CD4-positive, alpha-beta T cell (primary cell): ENCODE measurements at regions not wholly inside any gene's neighbourhood (a gene's known extent, or its start where the extent isn't known, plus 50 kb on each side); places are given as distances from the start of the nearest gene placed in this dataset.

Experiments
- ATAC-seq: fragments of 200-7000 bp; cut with Tn5 transposase; one replicate; pipeline ENCODE4 v1.10.0; 2022; ENCODE audit warnings: mild to moderate bottlenecking; ENCODE audit not compliant: poor library complexity
- CTCF ChIA-PET: fragments of 350-600 bp; sonication (Branson Sonifier 250); formaldehyde crosslinking; loops from one replicate; lab custom pipeline; 2021; ENCODE audit warnings: antibody characterized with exemption, inconsistent platforms; lab: Charles Lee
- POLR2A ChIA-PET: fragments of 350-600 bp; sonication (Branson Sonifier 250); formaldehyde crosslinking; loops from one replicate; lab custom pipeline; 2021; ENCODE audit warnings: antibody characterized with exemption, inconsistent platforms; lab: Charles Lee
- DNase-seq, 14 experiments: peaks; one replicate each; pipeline ENCODE4 v3.0.0-alpha.2; 2013 to 2020; ENCODE audit warnings: mixed read lengths in 2 of 14
- H3K27ac ChIP-seq, 2 donors: one replicate each; pipeline versions ENCODE4 v1.5.1 to v1.7.0; 2013; ENCODE audit warnings: low read length in 2 of 2, low read depth in 1 of 2, mild to moderate bottlenecking in 1 of 2
- H3K27me3 ChIP-seq, 2 experiments: 1 replicate in 1 of 2; 2 replicates in 1 of 2; pipeline versions ENCODE4 v1.6.1 to v1.7.0; 2013; ENCODE audit warnings: low read length in 2 of 2, control low read depth in 1 of 2, mild to moderate bottlenecking in 1 of 2, moderate library complexity in 1 of 2; ENCODE audit not compliant: insufficient read depth in 2 of 2, control insufficient read depth in 1 of 2
- H3K36me3 ChIP-seq: one replicate; pipeline ENCODE4 v1.6.1; 2013; ENCODE audit warnings: low read length, control low read depth; ENCODE audit not compliant: insufficient read depth
- H3K4me1 ChIP-seq: one replicate; pipeline ENCODE4 v1.6.1; 2013; ENCODE audit warnings: low read length, control low read depth; ENCODE audit not compliant: insufficient read depth
- H3K4me3 ChIP-seq: one replicate; pipeline ENCODE4 v1.5.1; 2013; ENCODE audit warnings: mild to moderate bottlenecking, low read length, moderate library complexity
- H3K9me3 ChIP-seq, 2 experiments: 1 replicate in 1 of 2; 2 replicates in 1 of 2; pipeline versions ENCODE4 v1.6.1 to v1.7.0; 2013; ENCODE audit warnings: low read length in 2 of 2, mild to moderate bottlenecking in 2 of 2, control low read depth in 1 of 2, moderate library complexity in 1 of 2; ENCODE audit not compliant: control insufficient read depth in 1 of 2, insufficient read depth in 1 of 2
- H3K27ac Mint-ChIP-seq: one replicate; pipeline ENCODE4 v1.8.0; 2020; ENCODE audit warnings: mixed read lengths
- H3K27me3 Mint-ChIP-seq: one replicate; pipeline ENCODE4 v1.8.0; 2021; ENCODE audit warnings: mixed read lengths
- H3K36me3 Mint-ChIP-seq: one replicate; pipeline ENCODE4 v1.8.0; 2021; ENCODE audit warnings: low read depth, mixed read lengths
- H3K4me1 Mint-ChIP-seq: one replicate; pipeline ENCODE4 v1.8.0; 2021; ENCODE audit warnings: low read depth, mixed read lengths
- H3K4me3 Mint-ChIP-seq: one replicate; pipeline ENCODE4 v1.8.0; 2020; ENCODE audit warnings: mild to moderate bottlenecking, mixed read lengths
- H3K9me3 Mint-ChIP-seq: one replicate; pipeline ENCODE4 v1.8.0; 2020; ENCODE audit warnings: mixed read lengths
- CTCF ChIP-seq: fragments of 200-600 bp; IDR thresholded peaks from one replicate; pipeline ENCODE4 v1.8.0; 2022; ENCODE audit warnings: antibody characterized with exemption, mild to moderate bottlenecking
- intact Hi-C, 2 experiments: fragments of 100-400 bp; cut with DNase I in 1 of 2; cut with micrococcal nuclease in 1 of 2; formaldehyde crosslinking; loops; one replicate each; pipeline versions ENCODE4 v1.15.1 to v1.9.0; 2023 to 2025; cut with DNase I, micrococcal nuclease

- Histone ChIP-seq H3K36me3 (no peaks in the 10 kb centered on the region), H3K9me3 (no peaks in the 10 kb centered on the region), H3K27ac (no peak overlapping the region), H3K4me1 (no peaks in the 10 kb centered on the region), H3K27me3 (no peaks in the 10 kb centered on the region), H3K4me3 (no peak overlapping the region)
- ATAC-seq (no peak), DNase-seq (no peak)
- Mint-ChIP-seq H3K4me1 (no peaks in the 10 kb centered on the region), H3K36me3 (no peaks in the 10 kb centered on the region), H3K4me3 (no peak overlapping the region), H3K27me3 (no peaks in the 10 kb centered on the region), H3K27ac (no peak overlapping the region), H3K9me3 (no peaks in the 10 kb centered on the region)
- no peak for TF ChIP-seq CTCF
- CTCF ChIA-PET: no interaction called here
- POLR2A ChIA-PET: no interaction called here
- intact Hi-C loops: no loop called here
Observed at GRCh38 chr6:109258129-109258528, 124.1 kb downstream of the CD164 start.

GRCh38 chr6:109257494-109257893, 124.8 kb downstream of the CD164 start:
- ChIA-PET POLR2A (no interaction called here), CTCF (no interaction called here)
- no peaks in the 10 kb centered on the region for H3K27me3 ChIP-seq
- Mint-ChIP-seq H3K4me3 (no peak overlapping the region), H3K27ac (no peak overlapping the region), H3K36me3 (no peaks in the 10 kb centered on the region), H3K9me3 (no peaks in the 10 kb centered on the region), H3K4me1 (no peaks in the 10 kb centered on the region), H3K27me3 (no peaks in the 10 kb centered on the region)
- intact Hi-C loops: no loop called here
- TF ChIP-seq CTCF: no peak
- no peak overlapping the region for H3K27ac ChIP-seq
- no peaks in the 10 kb centered on the region for H3K36me3 ChIP-seq
- H3K9me3 ChIP-seq: no peaks in the 10 kb centered on the region
- no peak overlapping the region for H3K4me3 ChIP-seq
- DNase-seq (no peak), ATAC-seq (no peak)
- H3K4me1 ChIP-seq: no peaks in the 10 kb centered on the region

GRCh38 chr6:109255946-109256640, 126.2 kb downstream of the CD164 start:
- H3K27me3 Mint-ChIP-seq: peaks cover 6% of the 10 kb centered on the region
- intact Hi-C loops: no loop called here
- H3K27ac Mint-ChIP-seq: no peak overlapping the region
- H3K4me1 Mint-ChIP-seq: no peaks in the 10 kb centered on the region
- no peak for DNase-seq
- no peak overlapping the region for H3K4me3 Mint-ChIP-seq
- no peak for TF ChIP-seq CTCF
- ChIA-PET CTCF (no interaction called here), POLR2A (no interaction called here)
- Histone ChIP-seq H3K4me3 (no peak overlapping the region), H3K9me3 (no peaks in the 10 kb centered on the region), H3K36me3 (no peaks in the 10 kb centered on the region), H3K4me1 (no peaks in the 10 kb centered on the region), H3K27me3 (no peaks in the 10 kb centered on the region), H3K27ac (no peak overlapping the region)
- ATAC-seq: no peak
- H3K9me3 Mint-ChIP-seq: no peaks in the 10 kb centered on the region
- no peaks in the 10 kb centered on the region for H3K36me3 Mint-ChIP-seq
